ENCODE measurements at regions not wholly inside any gene's neighbourhood (a gene's known extent, or its start where the extent isn't known, plus 50 kb on each side); places are given as distances from the start of the nearest gene placed in this dataset.

DNA sequence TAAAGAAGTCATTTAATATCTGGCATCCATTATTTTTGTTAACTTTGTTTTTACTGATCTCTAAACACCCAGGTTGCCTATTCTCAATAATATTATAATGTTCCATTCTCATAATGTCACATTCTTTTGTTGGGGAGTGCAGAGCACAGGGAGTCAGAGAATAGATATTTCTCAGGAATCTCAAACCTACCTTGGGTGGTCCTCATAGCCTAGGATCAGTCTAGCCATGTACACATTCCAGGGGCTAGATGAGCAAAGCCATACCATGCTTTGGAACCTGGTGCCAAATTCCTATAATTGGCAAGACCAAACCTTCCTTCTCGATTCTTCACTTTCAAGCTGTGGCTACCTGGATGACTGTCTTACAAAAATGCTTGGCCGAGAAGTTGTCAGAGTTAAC, 1124.7 kb upstream of the WWC1 start:
- no peak for DNase-seq (ENCODE audit: low spot score, unreplicated experiment)
- Mint-ChIP-seq H3K9me3 (ENCODE audit: low read depth) (no peaks in the 10 kb centered on the region), H3K4me3 (ENCODE audit: low read depth) (no peak overlapping the region), H3K27ac (no peak overlapping the region), H3K27me3 (no peaks in the 10 kb centered on the region), H3K36me3 (ENCODE audit: insufficient read depth) (no peaks in the 10 kb centered on the region), H3K4me1 (ENCODE audit: low read depth) (peaks cover 3% of the 10 kb centered on the region)
- TF ChIP-seq, protein P1, sequence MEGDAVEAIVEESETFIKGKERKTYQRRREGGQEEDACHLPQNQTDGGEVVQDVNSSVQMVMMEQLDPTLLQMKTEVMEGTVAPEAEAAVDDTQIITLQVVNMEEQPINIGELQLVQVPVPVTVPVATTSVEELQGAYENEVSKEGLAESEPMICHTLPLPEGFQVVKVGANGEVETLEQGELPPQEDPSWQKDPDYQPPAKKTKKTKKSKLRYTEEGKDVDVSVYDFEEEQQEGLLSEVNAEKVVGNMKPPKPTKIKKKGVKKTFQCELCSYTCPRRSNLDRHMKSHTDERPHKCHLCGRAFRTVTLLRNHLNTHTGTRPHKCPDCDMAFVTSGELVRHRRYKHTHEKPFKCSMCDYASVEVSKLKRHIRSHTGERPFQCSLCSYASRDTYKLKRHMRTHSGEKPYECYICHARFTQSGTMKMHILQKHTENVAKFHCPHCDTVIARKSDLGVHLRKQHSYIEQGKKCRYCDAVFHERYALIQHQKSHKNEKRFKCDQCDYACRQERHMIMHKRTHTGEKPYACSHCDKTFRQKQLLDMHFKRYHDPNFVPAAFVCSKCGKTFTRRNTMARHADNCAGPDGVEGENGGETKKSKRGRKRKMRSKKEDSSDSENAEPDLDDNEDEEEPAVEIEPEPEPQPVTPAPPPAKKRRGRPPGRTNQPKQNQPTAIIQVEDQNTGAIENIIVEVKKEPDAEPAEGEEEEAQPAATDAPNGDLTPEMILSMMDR (IDR thresholded peaks at IDR 0.05; ENCODE audit: unreplicated experiment): no peak

DNA sequence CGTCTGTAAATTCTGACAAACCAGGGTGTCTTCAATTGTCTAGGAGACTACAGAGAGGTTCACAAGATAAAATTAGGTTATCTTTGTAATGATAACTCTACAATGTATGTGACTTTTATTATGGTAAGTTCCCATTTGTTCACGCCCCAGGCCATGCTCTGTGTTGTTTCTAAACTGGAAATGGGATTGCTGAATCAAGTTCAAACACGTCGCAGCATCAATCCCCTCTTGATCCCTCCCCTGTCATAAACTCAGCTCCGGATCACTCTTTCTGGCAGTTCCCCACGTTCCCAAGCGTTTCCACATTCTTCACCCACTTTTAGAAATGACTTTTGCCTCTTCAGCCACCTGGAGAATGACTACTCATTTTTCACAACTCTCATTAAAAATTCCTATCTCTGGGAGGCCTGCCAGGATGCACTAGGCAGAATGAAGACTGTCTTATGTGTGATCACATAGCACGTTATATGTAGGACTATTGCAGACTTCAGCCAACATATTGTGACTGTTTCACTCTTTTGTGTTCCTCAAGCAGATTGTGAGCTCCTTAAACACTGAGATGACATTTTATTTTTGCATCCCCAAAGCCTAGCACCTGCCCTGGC, 1124.2 kb upstream of the WWC1 start:
- TF ChIP-seq, protein P1 (IDR thresholded peaks at IDR 0.05; ENCODE audit: unreplicated experiment): no peak
- no peak for DNase-seq (ENCODE audit: low spot score, unreplicated experiment)
- H3K27me3 Mint-ChIP-seq: no peaks in the 10 kb centered on the region
- H3K27ac Mint-ChIP-seq: peak overlapping the region; percentile 74
- H3K9me3 Mint-ChIP-seq (ENCODE audit: low read depth): no peaks in the 10 kb centered on the region
- H3K4me3 Mint-ChIP-seq (ENCODE audit: low read depth): no peak overlapping the region
- H3K4me1 Mint-ChIP-seq (ENCODE audit: low read depth): peaks cover 3% of the 10 kb centered on the region
- H3K36me3 Mint-ChIP-seq (ENCODE audit: insufficient read depth): no peaks in the 10 kb centered on the region

DNA sequence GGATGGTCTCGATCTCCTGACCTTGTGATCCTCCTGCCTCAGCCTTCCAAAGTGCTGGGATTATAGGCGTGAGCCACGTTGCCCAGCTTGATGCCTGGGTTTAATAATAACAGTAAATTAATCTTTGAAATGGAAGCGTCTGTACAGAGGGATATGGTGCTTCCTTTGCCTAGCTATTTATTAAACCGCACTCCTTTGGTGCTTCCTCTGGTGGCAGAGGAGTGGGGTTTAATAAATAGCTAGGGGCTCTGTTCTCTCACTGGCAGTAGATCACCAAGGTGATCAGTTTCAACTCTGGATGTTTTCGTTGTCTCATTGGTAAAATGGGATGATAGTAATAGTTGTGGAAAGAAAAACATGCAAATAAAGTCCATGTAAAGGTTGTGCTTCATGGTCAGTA, 1122.5 kb upstream of the WWC1 start:
- TF ChIP-seq, protein P1 (IDR thresholded peaks at IDR 0.05; ENCODE audit: unreplicated experiment): no peak

DNA sequence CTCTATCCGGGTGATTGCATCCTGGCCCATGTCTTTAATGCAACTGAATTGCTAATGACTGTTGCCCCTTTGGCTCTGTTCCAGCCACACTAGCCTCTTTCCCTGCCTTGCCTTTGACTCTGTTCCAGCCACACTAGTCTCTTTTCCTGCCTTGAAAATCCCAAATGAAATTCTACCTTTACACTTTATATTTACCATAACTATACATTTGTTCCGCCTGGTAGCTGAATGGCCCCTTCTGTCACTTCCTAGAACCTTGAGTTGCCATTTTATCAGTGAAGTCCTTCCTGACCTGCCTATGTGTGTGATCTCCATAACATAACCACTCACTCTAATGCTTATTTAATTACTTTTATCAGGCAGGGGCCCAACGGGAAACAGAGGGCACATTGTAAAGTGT, 1120.4 kb upstream of the WWC1 start:
- no peaks in the 10 kb centered on the region for H3K9me3 Mint-ChIP-seq (ENCODE audit: low read depth)

More for the DNA sequence above, 1122.5 kb upstream of the WWC1 start:
- Mint-ChIP-seq H3K4me1 (ENCODE audit: low read depth) (peaks cover 3% of the 10 kb centered on the region), H3K27me3 (no peaks in the 10 kb centered on the region), H3K36me3 (ENCODE audit: insufficient read depth) (no peaks in the 10 kb centered on the region), H3K9me3 (ENCODE audit: low read depth) (no peaks in the 10 kb centered on the region), H3K4me3 (ENCODE audit: low read depth) (no peak overlapping the region), H3K27ac (no peak overlapping the region)
- no peak for DNase-seq (ENCODE audit: low spot score, unreplicated experiment)

DNA sequence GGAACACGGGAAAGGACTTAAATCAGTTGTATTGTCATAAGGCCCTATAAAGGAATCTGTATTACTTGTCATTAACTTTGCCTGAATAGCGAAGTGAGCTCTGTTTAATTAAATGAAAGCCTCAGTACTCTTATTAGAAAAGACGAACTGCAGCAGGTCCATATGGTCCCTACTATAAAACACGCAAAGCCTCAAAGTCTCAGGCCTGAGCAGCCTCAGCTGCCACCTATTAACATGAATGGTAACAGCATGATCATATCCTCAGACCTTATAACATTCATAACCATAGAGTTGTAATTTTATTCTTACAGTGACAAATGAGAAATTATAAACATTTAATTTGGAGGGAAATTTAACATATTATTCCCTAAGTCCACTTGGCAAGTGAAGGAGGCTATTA, 1113.7 kb upstream of the WWC1 start:
- no peak overlapping the region for H3K27ac Mint-ChIP-seq
- TF ChIP-seq, protein P1 (IDR thresholded peaks at IDR 0.05; ENCODE audit: unreplicated experiment): no peak
- H3K9me3 Mint-ChIP-seq (ENCODE audit: low read depth): no peaks in the 10 kb centered on the region
- H3K27me3 Mint-ChIP-seq: no peaks in the 10 kb centered on the region
- no peaks in the 10 kb centered on the region for H3K4me1 Mint-ChIP-seq (ENCODE audit: low read depth)
- no peak overlapping the region for H3K4me3 Mint-ChIP-seq (ENCODE audit: low read depth)
- DNase-seq (ENCODE audit: low spot score, unreplicated experiment): no peak
- H3K36me3 Mint-ChIP-seq (ENCODE audit: insufficient read depth): no peaks in the 10 kb centered on the region

More for the DNA sequence above, 1120.4 kb upstream of the WWC1 start:
- H3K4me1 Mint-ChIP-seq (ENCODE audit: low read depth): peaks cover 3% of the 10 kb centered on the region
- no peak overlapping the region for H3K4me3 Mint-ChIP-seq (ENCODE audit: low read depth)
- DNase-seq (ENCODE audit: low spot score, unreplicated experiment): no peak
- H3K27me3 Mint-ChIP-seq: no peaks in the 10 kb centered on the region
- H3K27ac Mint-ChIP-seq: no peak overlapping the region
- no peaks in the 10 kb centered on the region for H3K36me3 Mint-ChIP-seq (ENCODE audit: insufficient read depth)
- TF ChIP-seq, protein P1 (IDR thresholded peaks at IDR 0.05; ENCODE audit: unreplicated experiment): no peak
